NCI-H1930 (cell line): ENCODE measurements at regions not wholly inside any gene's neighbourhood (a gene's known extent, or its start where the extent isn't known, plus 50 kb on each side); places are given as distances from the start of the nearest gene placed in this dataset.
"Not testable (repeated sequence)": the region's sequence is repeated elsewhere in the genome, so short reads cannot be mapped to it uniquely, and the experiment has no call there.

ENCODE experiments used
- DNase-seq, 2 experiments: peaks; one replicate each; lab custom pipeline; 2025; lab: John Stamatoyannopoulos, UW

DNA sequence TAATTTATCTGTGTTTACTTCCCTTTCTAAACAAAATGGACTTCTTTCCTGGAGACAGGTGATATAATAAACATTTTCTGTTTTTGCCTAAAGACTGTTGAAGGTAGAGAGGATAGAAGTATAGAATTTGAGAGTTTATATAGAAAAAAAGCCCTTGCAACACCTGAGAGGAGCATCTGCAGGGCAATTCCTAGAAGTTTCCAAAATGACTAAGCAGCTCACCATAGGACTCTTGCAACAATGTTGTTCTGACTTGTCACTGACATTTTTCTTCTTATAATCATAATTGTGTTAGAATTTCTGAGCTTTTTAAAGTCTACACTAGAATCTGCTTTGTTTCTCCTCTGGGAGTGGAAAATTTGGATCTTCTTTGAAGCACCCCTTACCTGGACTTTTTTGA is 216.8 kb downstream of the TUSC1 start:
- DNase-seq: no peak

DNA sequence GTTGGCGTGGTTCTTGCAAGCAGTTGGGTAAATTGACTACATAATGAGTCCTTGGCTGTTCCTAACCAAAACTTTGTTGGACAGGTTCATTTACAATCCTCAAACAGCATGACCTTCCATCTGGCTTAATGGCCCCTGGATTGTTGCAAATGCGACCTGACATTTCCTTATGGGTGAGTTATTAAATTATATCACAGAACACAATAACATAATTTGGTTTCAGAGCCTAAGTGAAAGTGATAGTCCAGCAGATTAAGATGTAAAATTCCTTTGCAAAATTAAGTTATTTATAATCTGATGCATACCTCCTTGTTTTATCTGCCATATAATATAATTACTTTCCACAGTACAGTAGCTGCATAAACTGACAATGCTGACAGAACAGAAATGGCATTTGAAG is 224.4 kb downstream of the TUSC1 start:
- no peak for DNase-seq

DNA sequence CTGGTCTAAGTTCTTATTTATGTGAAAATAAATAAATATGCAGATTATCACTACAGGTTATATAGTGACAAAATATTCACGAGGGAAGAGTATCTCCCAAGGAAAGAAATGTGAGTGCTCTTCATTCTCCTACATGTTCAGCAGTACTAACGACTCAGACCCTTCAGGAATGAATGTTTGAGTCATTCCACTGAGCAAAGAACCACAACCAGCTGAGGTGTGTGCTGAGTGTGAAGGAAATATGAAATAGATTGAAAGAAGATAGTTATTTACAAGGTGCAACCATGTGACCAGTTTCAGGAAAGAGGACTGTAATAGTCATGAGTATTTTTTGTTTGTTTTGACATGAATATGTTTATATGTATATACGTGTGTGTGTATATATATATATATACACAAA is 228.7 kb downstream of the TUSC1 start:
- no peak for DNase-seq

DNA sequence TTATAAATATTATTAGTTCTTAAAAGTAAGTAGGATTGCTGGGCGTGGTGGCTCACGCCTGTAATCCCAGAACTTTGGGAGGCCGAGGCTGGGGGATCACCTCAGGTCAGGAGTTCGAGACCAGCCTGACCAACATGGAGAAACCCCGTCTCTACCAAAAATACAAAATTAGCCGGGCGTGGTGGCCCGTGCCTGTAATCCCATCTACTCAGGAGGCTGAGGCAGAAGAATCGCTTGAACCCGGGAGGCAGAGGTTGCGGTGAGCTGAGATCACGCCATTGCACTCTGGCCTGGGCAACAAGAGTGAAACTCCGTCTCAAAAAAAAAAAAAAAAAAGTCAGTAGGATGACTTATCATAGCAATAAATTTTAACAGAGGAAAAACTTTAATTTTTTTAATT is 232.5 kb downstream of the TUSC1 start:
- not testable (repeated sequence) for DNase-seq

DNA sequence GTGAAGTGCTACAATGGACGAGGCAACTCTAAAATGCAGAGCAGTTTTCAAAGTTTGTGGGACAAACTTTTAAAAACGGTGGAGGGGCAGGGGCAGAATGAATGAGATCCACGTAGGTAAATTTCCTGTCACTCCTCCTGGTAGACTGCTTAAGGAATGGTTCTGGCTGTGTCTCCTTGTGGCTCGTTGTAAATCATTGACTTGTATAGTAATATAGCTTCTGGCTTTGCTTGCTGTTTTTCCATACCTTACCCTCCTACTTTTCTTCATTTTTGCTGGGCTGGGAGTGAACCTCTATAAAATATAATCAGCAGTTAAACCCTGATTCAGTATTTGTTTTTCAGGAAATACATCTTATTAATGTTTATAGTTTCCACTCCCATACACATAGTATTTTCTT is 235.7 kb downstream of the TUSC1 start:
- DNase-seq: no peak

DNA sequence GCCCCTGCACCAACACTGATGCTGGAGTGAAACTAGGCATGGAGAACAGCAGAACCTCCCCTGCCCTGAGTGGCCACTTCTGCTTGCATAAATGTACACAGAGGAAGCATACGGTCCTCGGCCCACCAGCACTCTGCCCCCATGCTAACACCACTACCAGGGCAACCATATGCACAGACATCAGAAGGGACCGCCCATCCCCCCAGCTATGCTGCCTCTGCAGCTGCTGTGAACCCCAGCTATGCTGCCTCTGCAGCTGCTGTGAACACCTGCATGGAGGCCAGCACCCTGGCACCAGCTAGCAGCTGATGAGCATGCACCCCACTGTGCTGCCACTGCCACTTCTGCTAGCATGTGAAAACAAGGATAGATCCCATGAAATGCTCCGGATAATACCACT is 250.3 kb downstream of the TUSC1 start:
- no peak for DNase-seq

DNA sequence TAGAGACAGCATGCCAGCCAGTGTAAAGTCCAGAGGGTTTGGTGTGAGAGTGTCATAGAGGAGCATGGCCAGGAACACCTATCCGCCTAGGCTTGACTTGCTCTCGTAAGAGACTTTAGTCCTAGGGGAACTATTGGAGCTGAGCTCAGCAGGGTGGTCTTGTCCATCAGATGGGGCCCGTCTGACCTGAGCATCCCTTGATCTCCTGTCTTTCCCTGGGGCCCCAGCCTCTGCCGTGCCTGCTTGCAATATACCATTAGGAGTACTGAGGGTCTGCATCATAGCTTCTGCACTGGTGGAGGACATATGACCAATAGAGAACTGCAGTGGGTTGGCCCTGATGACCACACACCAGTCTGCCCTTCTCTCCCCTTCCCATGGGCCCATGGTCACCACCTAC is 251.0 kb downstream of the TUSC1 start:
- DNase-seq: no peak

DNA sequence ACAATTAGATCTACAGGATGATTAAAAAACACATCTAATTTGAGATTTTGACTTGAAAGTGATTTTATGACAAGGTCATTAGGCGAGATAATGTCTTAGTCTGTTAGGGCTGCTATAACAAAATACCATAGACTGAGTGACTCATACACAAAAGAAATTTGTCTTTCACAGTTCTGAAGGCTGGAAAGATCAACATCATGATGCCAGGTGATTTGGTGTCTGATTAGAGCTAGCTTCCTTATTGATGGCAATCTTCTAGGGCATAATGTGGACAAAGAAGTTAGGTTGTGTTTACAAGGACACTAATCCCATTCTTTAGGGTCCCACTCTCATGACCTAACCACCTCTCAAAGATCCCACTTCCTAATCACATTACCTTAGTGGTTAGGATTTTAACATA is 256.7 kb downstream of the TUSC1 start:
- DNase-seq: no peak

DNA sequence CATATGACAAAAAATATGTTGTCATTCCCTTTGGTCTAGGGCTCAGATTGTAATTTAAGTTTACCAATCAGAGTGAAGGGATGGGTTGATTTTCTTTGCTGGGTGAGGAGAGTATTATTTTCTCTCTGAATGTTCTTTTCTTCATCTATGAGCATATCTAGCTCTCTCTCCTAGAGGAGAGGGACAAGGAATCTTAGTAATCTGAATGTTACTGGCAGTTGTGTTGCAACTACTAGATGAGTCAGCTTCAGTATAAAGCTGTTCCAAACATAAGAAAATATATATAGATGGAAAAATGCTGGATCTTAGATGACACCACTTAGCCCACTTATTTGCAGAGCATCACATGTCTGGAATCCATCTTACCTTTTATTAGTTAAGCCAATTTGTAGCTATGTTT is 259.3 kb downstream of the TUSC1 start:
- no peak for DNase-seq

DNA sequence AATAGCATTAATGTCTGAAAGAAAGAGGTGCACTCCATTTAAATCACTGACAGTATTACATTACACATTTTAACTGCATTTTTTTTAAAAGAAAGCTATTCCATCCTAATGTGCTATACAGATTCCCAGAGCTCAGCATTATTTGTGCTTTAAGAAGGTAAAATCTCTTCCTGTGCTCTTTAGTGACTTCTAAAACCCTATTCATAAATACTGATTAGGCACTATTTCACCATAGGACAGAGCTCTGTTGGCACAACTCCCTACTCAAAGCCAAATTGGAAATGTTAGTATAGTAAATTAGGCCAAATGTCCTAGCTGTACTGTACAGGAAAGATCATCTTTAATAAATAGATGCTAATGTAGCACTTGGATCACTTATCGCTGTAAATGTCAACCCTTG is 262.5 kb downstream of the TUSC1 start:
- no peak for DNase-seq

DNA sequence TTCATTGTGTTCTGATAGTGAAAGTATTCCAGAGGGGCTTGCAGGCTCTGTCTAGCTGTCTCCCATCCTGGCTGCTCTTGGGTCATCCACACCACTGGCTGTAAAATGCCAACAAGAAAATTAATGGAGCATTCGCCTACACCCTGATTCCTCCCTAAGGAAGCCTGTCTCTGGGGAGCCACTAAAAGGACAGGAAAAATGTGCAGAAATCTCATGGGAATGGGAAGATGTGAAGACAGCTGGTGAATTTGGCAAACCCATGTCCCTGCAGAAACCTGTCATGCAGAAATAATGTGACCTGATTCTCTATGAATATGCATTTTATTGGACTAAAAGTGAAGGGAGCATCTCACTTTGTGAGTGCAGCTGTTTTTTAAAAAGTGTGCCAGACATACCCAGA is 265.6 kb downstream of the TUSC1 start:
- no peak for DNase-seq

DNA sequence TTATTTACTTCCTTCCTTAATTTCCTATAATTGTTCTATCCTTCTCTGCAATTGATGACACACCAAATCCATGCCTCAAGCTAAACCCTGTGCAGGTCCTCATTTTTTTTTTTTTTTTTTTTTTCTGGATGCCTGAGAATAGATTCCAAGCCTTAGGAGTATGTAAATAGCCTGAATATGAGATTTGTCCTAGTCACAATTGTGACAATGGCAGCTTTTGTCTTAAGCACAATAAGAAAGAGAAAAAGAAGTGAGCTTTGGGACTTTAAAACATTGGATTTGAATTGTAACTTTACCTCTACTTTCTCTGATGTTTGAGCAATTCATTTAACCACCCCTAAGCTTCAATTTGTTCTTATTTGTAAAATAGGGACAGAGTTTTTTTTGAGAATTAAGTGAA is 280.5 kb downstream of the TUSC1 start:
- DNase-seq: no peak

DNA sequence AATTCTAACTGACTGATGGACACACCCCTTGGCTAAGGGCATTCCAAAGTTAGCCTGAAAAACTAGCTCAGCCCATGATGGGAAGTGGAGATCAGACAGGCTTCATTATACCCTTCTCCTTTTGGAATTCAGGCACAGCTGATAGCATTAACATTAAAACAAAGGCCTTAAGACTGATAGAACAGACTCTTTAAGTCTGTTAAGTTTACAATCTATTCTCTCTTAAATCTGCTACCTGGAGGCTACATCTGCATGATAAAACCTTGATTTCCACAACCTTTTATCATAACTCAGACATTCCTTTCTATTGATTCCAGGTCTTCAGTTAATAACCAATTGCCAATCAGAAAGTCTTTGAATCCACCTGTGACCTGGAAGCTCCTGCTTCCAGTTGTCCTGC is 281.4 kb downstream of the TUSC1 start:
- DNase-seq: no peak

DNA sequence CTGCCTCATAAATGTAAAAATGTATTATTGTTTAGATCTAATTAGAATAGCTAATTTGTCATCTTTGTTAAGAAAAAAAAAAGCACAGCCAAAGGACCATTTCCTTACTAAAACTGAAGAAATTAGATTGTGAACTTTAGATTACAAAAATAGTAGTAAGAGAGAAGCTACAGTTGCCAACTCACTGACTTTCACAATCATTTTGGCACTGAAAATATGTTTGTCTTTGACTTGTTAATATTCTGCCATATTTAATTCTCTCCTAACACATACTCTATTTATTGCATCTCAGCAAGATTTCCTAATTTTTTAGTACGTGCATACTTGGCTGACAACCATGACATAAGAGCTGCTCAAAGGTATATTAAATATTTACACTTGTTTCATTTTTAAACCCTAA is 297.1 kb downstream of the TUSC1 start:
- DNase-seq: no peak

DNA sequence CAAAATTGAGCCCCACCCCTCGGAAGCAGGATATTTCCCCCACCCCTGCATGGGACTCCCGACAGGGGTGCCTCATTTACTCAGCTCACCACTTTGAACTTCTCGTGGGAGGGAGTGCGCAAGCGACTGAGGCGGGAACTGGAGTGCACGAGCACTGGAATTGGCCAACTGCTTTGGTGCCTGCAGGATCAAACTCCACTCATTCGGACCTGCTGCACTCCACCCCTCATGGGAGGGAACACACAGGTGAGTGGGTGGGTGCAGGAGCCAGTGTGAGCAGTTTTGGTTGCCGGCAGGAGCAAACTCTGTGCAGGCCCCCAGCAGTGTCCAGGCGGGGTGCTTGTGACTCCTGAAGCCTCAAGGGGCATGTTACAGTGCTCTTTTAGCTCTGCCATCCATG is 301.2 kb downstream of the TUSC1 start:
- no peak for DNase-seq

DNA sequence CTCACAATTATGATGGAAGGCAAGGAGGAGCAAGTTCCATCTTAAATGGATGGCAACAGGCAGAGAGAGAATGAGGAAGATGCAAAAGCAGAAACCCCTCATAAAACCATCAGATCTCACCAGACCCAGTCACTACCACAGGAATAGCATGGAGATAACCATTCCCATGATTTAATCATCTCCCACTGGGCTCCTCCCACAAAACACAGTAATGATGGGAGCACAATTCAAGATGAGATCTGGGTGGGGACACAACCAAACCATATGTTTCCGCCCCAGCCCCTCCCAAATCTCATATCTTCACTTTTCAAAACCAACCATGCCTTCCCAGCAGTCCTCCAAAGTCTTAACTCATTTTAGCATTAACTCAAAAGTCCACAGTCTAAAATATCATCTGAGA is 304.0 kb downstream of the TUSC1 start:
- no peak for DNase-seq

DNA sequence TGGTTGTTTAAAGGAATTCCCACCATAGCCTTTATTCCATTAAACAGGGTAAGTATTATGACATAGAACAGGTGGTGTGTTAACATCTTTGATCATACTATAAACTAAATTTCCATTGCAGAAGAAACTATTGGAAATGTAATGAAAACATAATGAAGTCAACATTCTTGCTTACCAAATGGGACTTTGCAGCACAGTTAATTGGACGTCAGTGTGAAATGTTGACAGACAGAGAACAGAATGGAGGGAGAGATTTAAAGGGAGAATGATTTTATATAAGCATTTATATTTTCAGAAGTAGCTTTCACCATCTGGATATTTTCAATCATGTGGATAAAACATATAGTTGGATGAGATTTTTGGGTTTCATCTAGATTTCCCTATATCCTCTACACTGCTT is 311.3 kb downstream of the TUSC1 start:
- no peak for DNase-seq

DNA sequence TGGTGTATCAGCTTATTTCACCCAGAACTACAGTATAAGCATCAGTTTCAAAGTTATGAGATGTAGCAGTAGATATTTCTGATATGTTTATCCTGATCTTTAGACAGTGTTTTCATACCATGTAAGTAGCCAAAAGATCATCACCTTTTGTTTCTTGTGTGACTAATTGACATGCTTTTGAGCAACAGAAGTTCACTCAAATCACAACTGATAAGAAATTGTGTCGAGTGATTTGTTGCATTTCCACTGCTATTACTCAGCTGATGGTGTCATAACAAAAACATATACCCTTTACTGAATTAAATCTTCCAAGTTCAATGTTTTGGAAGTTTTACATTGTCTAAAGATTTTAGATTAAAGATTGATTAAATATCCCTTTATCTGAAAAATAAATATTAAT is 324.5 kb downstream of the TUSC1 start:
- no peak for DNase-seq

DNA sequence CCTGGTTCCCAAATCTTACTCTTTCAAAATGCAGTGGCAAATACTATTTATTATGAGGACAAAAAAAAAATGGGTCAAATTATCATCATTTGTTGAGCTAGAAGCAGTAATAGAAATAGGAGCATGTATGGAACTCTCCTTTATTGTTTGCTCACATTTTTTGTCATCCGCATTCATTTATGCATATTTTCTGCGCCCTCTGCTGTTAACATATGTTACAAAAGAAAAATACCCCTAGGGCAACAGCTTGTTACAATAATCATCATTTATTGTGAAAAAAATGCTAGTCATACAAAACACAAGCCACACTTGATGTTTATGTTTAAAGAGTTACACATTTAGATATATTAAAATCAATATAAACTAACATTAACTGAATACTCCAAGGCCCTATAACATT is 328.2 kb downstream of the TUSC1 start:
- no peak for DNase-seq

DNA sequence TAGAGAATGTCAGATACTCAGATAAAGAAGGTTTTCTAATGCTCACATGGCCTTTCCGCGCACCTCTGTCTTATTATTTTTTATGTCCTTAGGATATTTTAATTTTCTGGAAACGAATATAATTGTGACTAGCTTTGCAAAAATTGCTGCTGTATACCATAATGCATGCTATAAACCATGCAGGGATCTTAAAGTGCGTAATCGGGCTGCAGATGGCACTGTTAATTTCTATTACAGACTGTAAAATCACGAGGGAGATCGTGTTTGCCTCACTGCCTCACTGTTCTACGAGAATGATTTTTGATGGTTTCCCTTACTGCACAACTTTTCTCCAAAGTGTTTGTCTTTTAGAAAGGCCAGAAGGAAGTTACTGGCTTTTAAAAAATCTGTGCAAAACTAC is 356.1 kb downstream of the TUSC1 start:
- no peak for DNase-seq

DNA sequence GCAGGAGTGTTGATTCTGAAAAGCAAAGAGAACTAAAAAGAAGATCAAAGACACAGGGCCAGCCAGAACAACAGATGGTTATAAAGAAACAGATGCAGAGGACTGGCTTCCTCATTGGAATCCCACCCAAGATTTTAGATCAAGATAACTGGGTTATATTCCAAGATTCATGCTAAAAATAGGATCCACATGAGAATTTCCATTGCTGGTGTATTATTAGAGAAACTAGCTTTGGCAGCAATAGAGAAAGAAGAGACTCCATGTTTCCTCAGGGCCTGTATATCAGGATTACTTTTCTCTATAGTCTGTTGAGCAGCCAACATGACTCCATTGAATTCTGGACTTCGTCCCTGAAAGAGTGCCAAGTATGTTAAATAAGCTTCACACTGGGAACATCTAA is 367.3 kb downstream of the TUSC1 start:
- DNase-seq: no peak

DNA sequence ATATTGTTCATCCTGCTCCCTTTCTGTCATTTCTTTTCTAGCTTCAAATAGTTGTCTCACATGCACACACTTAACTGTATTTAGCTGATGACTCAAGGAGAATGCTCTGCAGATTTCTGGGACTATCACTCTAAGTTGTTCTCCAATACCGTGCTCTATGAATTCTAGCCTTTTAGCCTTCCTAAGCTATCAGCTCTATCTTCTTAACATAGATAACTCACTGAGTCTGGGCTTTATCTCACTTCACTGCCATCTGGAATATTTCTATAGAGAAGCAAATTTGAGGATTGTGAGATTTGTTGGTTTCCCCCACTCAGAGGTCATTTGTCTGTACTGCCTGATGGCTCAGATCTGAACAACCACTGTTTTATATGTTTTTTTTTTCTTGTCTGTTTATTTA is 369.7 kb downstream of the TUSC1 start:
- DNase-seq: no peak

DNA sequence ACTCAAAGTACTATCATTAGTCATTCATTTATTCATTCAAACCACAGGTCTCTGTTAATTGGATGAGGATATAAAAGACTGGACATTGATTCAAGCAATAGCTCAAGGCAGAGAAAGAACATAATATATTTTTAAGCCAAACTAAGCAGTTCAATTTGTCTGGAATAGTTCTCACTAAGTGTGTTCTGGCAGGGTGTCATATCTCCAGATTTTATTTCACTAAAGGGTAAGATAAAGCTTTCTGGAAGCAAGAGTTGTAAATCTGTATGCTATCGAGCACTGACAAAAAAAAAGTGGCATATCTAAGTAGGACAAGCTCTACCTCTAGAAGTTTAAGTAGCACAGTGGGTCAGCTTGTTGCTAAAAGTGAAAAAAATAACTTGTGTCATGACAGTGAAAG is 375.6 kb downstream of the TUSC1 start:
- no peak for DNase-seq

DNA sequence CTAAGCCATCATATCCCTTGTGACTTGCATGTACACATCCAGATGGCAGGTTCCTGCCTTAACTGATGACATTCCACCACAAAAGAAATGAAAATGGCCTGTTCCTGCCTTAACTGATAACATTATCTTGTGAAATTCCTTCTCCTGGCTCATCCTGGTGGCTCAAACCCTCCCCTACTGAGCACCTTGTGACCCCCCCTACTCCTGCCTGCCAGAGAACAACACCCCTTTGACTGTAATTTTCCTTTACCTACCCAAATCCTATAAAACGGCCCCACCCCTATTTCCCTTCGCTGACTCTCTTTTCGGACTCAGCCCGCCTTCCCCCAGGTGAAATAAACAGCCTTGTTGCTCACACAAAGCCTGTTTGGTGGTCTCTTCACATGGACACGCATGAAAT is 390.0 kb downstream of the TUSC1 start:
- not testable (repeated sequence) for DNase-seq

DNA sequence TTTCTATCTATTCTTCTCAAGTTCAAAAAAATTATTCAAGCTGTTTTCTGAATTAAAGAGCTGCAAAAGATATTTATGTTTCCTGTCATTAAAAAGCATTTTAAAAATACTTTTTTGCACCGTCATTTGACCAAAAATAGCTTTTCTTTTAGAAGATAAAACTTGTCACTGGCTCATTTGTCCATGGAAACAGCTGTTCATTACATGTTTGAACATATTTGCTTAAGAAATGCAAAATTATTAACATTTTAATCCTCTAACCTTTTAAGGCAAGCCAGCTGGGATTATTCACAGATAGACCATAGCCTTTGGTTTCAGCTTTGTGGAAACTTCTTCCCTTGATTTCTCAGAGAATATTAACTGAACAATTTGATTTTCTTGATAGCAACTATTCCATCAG is 393.9 kb downstream of the TUSC1 start:
- DNase-seq: no peak
